ENCODE measurements at regions not wholly inside any gene's neighbourhood (a gene's known extent, or its start where the extent isn't known, plus 50 kb on each side); places are given as distances from the start of the nearest gene placed in this dataset.

DNA sequence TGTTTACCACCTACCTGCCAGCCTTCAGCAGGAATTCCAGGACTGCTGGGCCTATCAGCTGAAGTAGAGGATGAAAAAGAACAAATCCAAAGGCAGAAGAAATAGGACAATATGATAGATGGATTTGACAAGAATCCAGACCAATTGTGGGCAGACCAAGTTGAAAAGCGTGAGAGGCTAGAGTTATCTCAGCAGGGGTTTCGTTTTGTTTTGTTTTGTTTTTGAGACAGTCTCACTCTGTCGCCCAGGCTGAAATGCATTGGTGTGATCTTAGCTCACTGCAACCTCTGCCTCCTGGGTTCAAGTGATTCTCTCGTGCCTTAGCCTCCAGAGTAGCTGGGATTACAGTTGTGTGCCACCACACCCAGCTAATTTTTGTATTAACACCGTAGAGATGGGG, 113.2 kb downstream of the PALM2AKAP2 start:
- H3K4me2 ChIP-seq (ENCODE audit: low read length), result no peak overlapping the region
- no peaks in the 10 kb centered on the region for H3K9me2 ChIP-seq (replicated peaks; ENCODE audit: low read length)
- H3F3A ChIP-seq (ENCODE audit: low read length, unreplicated experiment), result no peaks in the 10 kb centered on the region
- ATAC-seq (no peak), DNase-seq (no peak)
- no peak overlapping the region for H3K4me3 ChIP-seq (ENCODE audit: low read length)
- H3K4me1 ChIP-seq (ENCODE audit: insufficient read depth, low read length), result no peaks in the 10 kb centered on the region
- H3K27ac ChIP-seq (ENCODE audit: low read length), result no peak overlapping the region
- H3K9ac ChIP-seq (ENCODE audit: low read length), result no peak overlapping the region
- H3K79me2 ChIP-seq (ENCODE audit: low read length), result no peaks in the 10 kb centered on the region
- ChIA-PET POLR2A (ENCODE audit: unreplicated experiment) (interaction anchor here (0.6 kb wide), 1 partner anchor 14 kb away, joined by 3 read pairs; no protein-coding TSS in a partner anchor), CTCF (no interaction called here)
- no peaks in the 10 kb centered on the region for H4K20me1 ChIP-seq (ENCODE audit: low read length)
- no TSS peak for BruUV-seq (replicated peaks)
- no peak overlapping the region for H2AFZ ChIP-seq (ENCODE audit: low read length)
- intact Hi-C loops (cut with micrococcal nuclease), result no loop called here
- no peaks in the 10 kb centered on the region for H3K9me3 ChIP-seq (ENCODE audit: low read length)
- H3K36me3 ChIP-seq (ENCODE audit: low read depth, low read length), result no peaks in the 10 kb centered on the region
- TF ChIP-seq CTCF (conservative IDR thresholded peaks at IDR 0.05; ENCODE audit: low read depth, low read length) (no peak), EZH2phosphoT487 (IDR thresholded peaks at IDR 0.05; ENCODE audit: borderline replicate concordance, low read length) (no peak), EZH2 (IDR thresholded peaks at IDR 0.05; ENCODE audit: low read length, unreplicated experiment) (no peak)
- H3K27me3 ChIP-seq (ENCODE audit: low read length), result no peaks in the 10 kb centered on the region

DNA sequence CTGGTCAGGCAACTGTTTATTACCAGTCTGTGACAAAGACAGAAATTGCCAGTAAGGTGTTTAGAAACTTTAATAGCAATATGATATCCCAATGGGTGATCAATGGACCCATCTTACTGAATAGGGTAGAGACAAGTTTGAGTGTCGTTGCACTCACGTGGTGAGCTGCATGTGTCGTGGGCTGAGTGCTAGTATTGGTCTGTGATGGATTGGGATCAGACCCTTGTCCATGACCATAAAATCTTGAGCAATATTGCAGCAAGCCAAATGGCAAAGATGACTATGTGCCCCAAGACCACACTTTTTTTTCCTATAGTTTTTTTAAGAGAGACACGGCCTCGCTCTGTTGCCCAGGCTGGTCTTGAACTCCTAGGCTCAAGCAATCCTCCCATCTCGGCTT, 114.5 kb downstream of the PALM2AKAP2 start:
- H4K20me1 ChIP-seq (ENCODE audit: low read length), result no peaks in the 10 kb centered on the region
- H3K27ac ChIP-seq (ENCODE audit: low read length), result no peak overlapping the region
- intact Hi-C loops (cut with micrococcal nuclease), result no loop called here
- TF ChIP-seq CTCF (conservative IDR thresholded peaks at IDR 0.05; ENCODE audit: low read depth, low read length) (no peak), EZH2 (IDR thresholded peaks at IDR 0.05; ENCODE audit: low read length, unreplicated experiment) (no peak), EZH2phosphoT487 (IDR thresholded peaks at IDR 0.05; ENCODE audit: borderline replicate concordance, low read length) (no peak)
- BruUV-seq (replicated peaks), result no TSS peak
- no peaks in the 10 kb centered on the region for H3K9me3 ChIP-seq (ENCODE audit: low read length)
- DNase-seq, result no peak
- H3K4me2 ChIP-seq (ENCODE audit: low read length), result no peak overlapping the region
- H2AFZ ChIP-seq (ENCODE audit: low read length), result no peak overlapping the region
- no peaks in the 10 kb centered on the region for H3K9me2 ChIP-seq (replicated peaks; ENCODE audit: low read length)
- no peaks in the 10 kb centered on the region for H3F3A ChIP-seq (ENCODE audit: low read length, unreplicated experiment)
- no peaks in the 10 kb centered on the region for H3K27me3 ChIP-seq (ENCODE audit: low read length)
- no peak overlapping the region for H3K9ac ChIP-seq (ENCODE audit: low read length)
- no peaks in the 10 kb centered on the region for H3K4me1 ChIP-seq (ENCODE audit: insufficient read depth, low read length)
- no peaks in the 10 kb centered on the region for H3K36me3 ChIP-seq (ENCODE audit: low read depth, low read length)
- ATAC-seq, result no peak
- ChIA-PET POLR2A (ENCODE audit: unreplicated experiment) (no interaction called here), CTCF (no interaction called here)
- H3K4me3 ChIP-seq (ENCODE audit: low read length), result no peak overlapping the region
- no peaks in the 10 kb centered on the region for H3K79me2 ChIP-seq (ENCODE audit: low read length)

- peak; percentile 12 for DNase-seq
- H3K36me3 ChIP-seq (ENCODE audit: low read depth, low read length), result no peaks in the 10 kb centered on the region
- H3K9ac ChIP-seq (ENCODE audit: low read length), result no peak overlapping the region
- ATAC-seq, result no peak
- intact Hi-C loops (cut with micrococcal nuclease), result no loop called here
- H3K79me2 ChIP-seq (ENCODE audit: low read length), result no peaks in the 10 kb centered on the region
- CTCF ChIA-PET, result no interaction called here
- H3K4me1 ChIP-seq (ENCODE audit: insufficient read depth, low read length), result no peaks in the 10 kb centered on the region
- no peak overlapping the region for H3K4me2 ChIP-seq (ENCODE audit: low read length)
- H4K20me1 ChIP-seq (ENCODE audit: low read length), result no peaks in the 10 kb centered on the region
- H2AFZ ChIP-seq (ENCODE audit: low read length), result no peak overlapping the region
- no TSS peak for BruUV-seq (replicated peaks)
- H3K27me3 ChIP-seq (ENCODE audit: low read length), result no peaks in the 10 kb centered on the region
- TF ChIP-seq CTCF (conservative IDR thresholded peaks at IDR 0.05; ENCODE audit: low read depth, low read length), result no peak
- TF ChIP-seq EZH2 (IDR thresholded peaks at IDR 0.05; ENCODE audit: low read length, unreplicated experiment), result no peak
- no peak for TF ChIP-seq EZH2phosphoT487 (IDR thresholded peaks at IDR 0.05; ENCODE audit: borderline replicate concordance, low read length)
- H3K9me3 ChIP-seq (ENCODE audit: low read length), result no peaks in the 10 kb centered on the region
- H3K4me3 ChIP-seq (ENCODE audit: low read length), result no peak overlapping the region
- H3F3A ChIP-seq (ENCODE audit: low read length, unreplicated experiment), result no peaks in the 10 kb centered on the region
- no peaks in the 10 kb centered on the region for H3K9me2 ChIP-seq (replicated peaks; ENCODE audit: low read length)
- H3K27ac ChIP-seq (ENCODE audit: low read length), result no peak overlapping the region
- POLR2A ChIA-PET (ENCODE audit: unreplicated experiment), result no interaction called here
These were observed 115.1 kb downstream of the PALM2AKAP2 start for GRCh38 chr9:109894921-109895758.

All from PC-3 (cell line).